Adipocyte (in vitro differentiated cells): ENCODE measurements at regions not wholly inside any gene's neighbourhood (a gene's known extent, or its start where the extent isn't known, plus 50 kb on each side); places are given as distances from the start of the nearest gene placed in this dataset.

Source experiments
- DNase-seq: peaks from one replicate; pipeline ENCODE4 v3.0.0-alpha.2; 2015; ENCODE audit warnings: low read depth
- H3K27me3 ChIP-seq: replicated peaks from 2 replicates; pipeline ENCODE4 v1.7.0; 2013; ENCODE audit warnings: mild to moderate bottlenecking, low read length, moderate library complexity; ENCODE audit not compliant: control insufficient read depth, insufficient read depth
- H3K36me3 ChIP-seq: 2 replicates; pipeline ENCODE4 v1.7.0; 2013; ENCODE audit warnings: low read length, mild to moderate bottlenecking, moderate library complexity; ENCODE audit not compliant: control insufficient read depth, insufficient read depth, severe bottlenecking
- H3K4me1 ChIP-seq: 2 replicates; pipeline ENCODE4 v1.7.0; 2013; ENCODE audit warnings: mild to moderate bottlenecking, low read length, moderate library complexity; ENCODE audit not compliant: control insufficient read depth, insufficient read depth
- H3K4me3 ChIP-seq: 2 replicates; pipeline ENCODE4 v1.7.0; 2013; ENCODE audit warnings: mild to moderate bottlenecking, low read length, moderate library complexity
- H3K9ac ChIP-seq: 2 replicates; pipeline ENCODE4 v1.7.0; 2013; ENCODE audit warnings: mild to moderate bottlenecking, low read length, moderate library complexity
- H3K9me3 ChIP-seq: 2 replicates; pipeline ENCODE4 v1.7.0; 2013; ENCODE audit warnings: mild to moderate bottlenecking, low read length, moderate library complexity; ENCODE audit not compliant: control insufficient read depth

GRCh38 chr10:88071879-88072278 is 208.5 kb downstream of the PTEN start:
- Histone ChIP-seq H3K9ac (no peak overlapping the region), H3K27me3 (no peaks in the 10 kb centered on the region), H3K36me3 (no peaks in the 10 kb centered on the region), H3K9me3 (no peaks in the 10 kb centered on the region), H3K4me3 (no peak overlapping the region), H3K4me1 (no peaks in the 10 kb centered on the region)
- DNase-seq: no peak

GRCh38 chr10:88073682-88074081 is 210.3 kb downstream of the PTEN start:
- no peak overlapping the region for H3K9ac ChIP-seq
- no peaks in the 10 kb centered on the region for H3K9me3 ChIP-seq
- no peak for DNase-seq
- H3K36me3 ChIP-seq: no peaks in the 10 kb centered on the region
- H3K4me1 ChIP-seq: no peaks in the 10 kb centered on the region
- H3K27me3 ChIP-seq: no peaks in the 10 kb centered on the region
- no peak overlapping the region for H3K4me3 ChIP-seq

- Histone ChIP-seq H3K4me1 (peaks cover under 1% of the 10 kb centered on the region), H3K9me3 (no peaks in the 10 kb centered on the region), H3K9ac (no peak overlapping the region), H3K27me3 (no peaks in the 10 kb centered on the region), H3K36me3 (no peaks in the 10 kb centered on the region), H3K4me3 (no peak overlapping the region)
- DNase-seq: no peak
These were observed 211.5 kb downstream of the PTEN start for GRCh38 chr10:88074971-88075370.

- no peak for DNase-seq
- Histone ChIP-seq H3K4me1 (peaks cover 5% of the 10 kb centered on the region), H3K36me3 (no peaks in the 10 kb centered on the region), H3K9ac (no peak overlapping the region), H3K9me3 (no peaks in the 10 kb centered on the region), H3K27me3 (no peaks in the 10 kb centered on the region), H3K4me3 (no peak overlapping the region)
These were observed 212.8 kb downstream of the PTEN start for GRCh38 chr10:88076027-88076880.

GRCh38 chr10:88077977-88078376 is 214.6 kb downstream of the PTEN start:
- Histone ChIP-seq H3K27me3 (no peaks in the 10 kb centered on the region), H3K9ac (no peak overlapping the region), H3K36me3 (no peaks in the 10 kb centered on the region), H3K4me3 (no peak overlapping the region), H3K9me3 (no peaks in the 10 kb centered on the region), H3K4me1 (peaks cover 10% of the 10 kb centered on the region)
- no peak for DNase-seq

- DNase-seq: peak; percentile 47
These were observed 216.8 kb downstream of the PTEN start for GRCh38 chr10:88080213-88080612.

GRCh38 chr10:88081457-88082054 is 218.1 kb downstream of the PTEN start:
- no peak overlapping the region for H3K9ac ChIP-seq
- no peak overlapping the region for H3K4me3 ChIP-seq
- no peak for DNase-seq
- H3K9me3 ChIP-seq: no peaks in the 10 kb centered on the region
- H3K4me1 ChIP-seq: peaks cover 12% of the 10 kb centered on the region
- no peaks in the 10 kb centered on the region for H3K27me3 ChIP-seq
- H3K36me3 ChIP-seq: no peaks in the 10 kb centered on the region

More at GRCh38 chr10:88080213-88080612, 216.8 kb downstream of the PTEN start:
- Histone ChIP-seq H3K36me3 (no peaks in the 10 kb centered on the region), H3K4me3 (no peak overlapping the region), H3K9me3 (no peaks in the 10 kb centered on the region), H3K4me1 (peaks cover 12% of the 10 kb centered on the region), H3K27me3 (no peaks in the 10 kb centered on the region), H3K9ac (no peak overlapping the region)

GRCh38 chr10:88082391-88082790 is 219.0 kb downstream of the PTEN start:
- H3K27me3 ChIP-seq: no peaks in the 10 kb centered on the region
- H3K9ac ChIP-seq: no peak overlapping the region
- no peaks in the 10 kb centered on the region for H3K36me3 ChIP-seq
- peaks cover 12% of the 10 kb centered on the region for H3K4me1 ChIP-seq
- no peak overlapping the region for H3K4me3 ChIP-seq
- H3K9me3 ChIP-seq: no peaks in the 10 kb centered on the region
- DNase-seq: no peak

- no peaks in the 10 kb centered on the region for H3K36me3 ChIP-seq
- H3K9me3 ChIP-seq: no peaks in the 10 kb centered on the region
- no peak overlapping the region for H3K9ac ChIP-seq
- no peak for DNase-seq
- H3K4me3 ChIP-seq: no peak overlapping the region
- no peaks in the 10 kb centered on the region for H3K27me3 ChIP-seq
- peaks cover 12% of the 10 kb centered on the region for H3K4me1 ChIP-seq
These were observed 219.6 kb downstream of the PTEN start for GRCh38 chr10:88082806-88083596.

GRCh38 chr10:88083597-88083989 is 220.2 kb downstream of the PTEN start:
- no peak overlapping the region for H3K4me3 ChIP-seq
- DNase-seq: no peak
- H3K27me3 ChIP-seq: no peaks in the 10 kb centered on the region
- H3K9ac ChIP-seq: no peak overlapping the region
- peaks cover 12% of the 10 kb centered on the region for H3K4me1 ChIP-seq
- no peaks in the 10 kb centered on the region for H3K9me3 ChIP-seq
- H3K36me3 ChIP-seq: no peaks in the 10 kb centered on the region
